COLO829 (cell line): ENCODE measurements at regions not wholly inside any gene's neighbourhood (a gene's known extent, or its start where the extent isn't known, plus 50 kb on each side); places are given as distances from the start of the nearest gene placed in this dataset.

Experiments
- DNase-seq: peaks from one replicate; pipeline ENCODE4 v3.0.0; 2012; ENCODE audit warnings: low spot score

DNA sequence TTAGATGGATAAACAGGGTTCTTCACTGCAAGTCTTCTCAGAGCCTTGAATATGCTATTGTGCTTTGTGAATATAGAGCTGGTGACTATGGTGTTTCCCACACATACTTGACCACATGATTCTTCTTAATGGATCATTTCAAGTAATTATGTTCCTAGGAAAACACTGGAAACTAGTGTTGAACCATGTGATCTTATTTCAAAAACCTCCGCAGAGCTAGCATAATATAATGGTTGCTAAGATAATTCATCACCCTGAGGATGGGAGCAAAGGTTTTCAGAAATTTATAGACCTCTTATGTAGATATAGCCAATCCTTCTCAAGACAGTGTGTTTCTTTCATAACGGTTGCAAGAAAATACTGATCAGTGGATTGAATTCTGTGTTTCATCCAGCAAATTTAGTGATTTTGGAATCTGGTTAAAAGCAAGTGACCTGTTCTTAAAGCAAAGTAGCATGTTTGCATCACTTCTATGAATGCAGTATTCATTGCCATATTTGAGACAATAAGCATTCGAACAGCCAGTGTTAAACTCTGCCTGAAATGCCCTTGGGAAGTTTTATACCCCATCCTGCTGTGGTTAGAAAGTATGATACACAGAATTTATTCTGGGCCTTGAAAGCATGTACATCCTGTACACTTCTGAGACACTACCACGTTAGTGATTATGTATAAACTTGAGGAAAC is 341.0 kb upstream of the E2F7 start:
- DNase-seq, result peak; percentile 64

DNA sequence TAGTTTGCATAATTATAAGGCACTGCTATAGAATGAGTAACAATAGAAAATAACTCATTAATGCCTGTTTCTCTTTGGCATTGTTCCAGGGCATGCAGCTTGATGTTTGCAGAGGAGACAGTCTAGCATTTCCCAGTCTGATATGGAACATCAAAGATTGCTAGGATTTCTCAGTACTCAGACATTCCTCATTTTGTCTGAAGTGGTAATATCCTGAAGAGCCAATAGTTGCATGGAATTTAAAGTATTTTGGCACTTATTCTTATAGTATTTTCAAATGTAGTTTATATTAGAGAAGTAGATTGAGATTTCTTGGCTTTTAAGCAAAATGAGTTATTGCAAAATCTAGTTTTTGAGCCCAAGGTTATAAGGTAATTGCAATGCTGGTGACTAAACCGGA is 337.3 kb upstream of the E2F7 start:
- peak; percentile 15 for DNase-seq

- DNase-seq, result no peak
Measured at GRCh38 chr12:77401770-77402081, 336.4 kb upstream of the E2F7 start.

GRCh38 chr12:77401064-77401769 is 335.8 kb upstream of the E2F7 start:
- no peak for DNase-seq

GRCh38 chr12:77392467-77393088 is 327.2 kb upstream of the E2F7 start:
- no peak for DNase-seq

GRCh38 chr12:77388445-77389265 is 323.3 kb upstream of the E2F7 start:
- DNase-seq, result no peak

GRCh38 chr12:77387671-77388070 is 322.3 kb upstream of the E2F7 start:
- DNase-seq, result no peak

DNA sequence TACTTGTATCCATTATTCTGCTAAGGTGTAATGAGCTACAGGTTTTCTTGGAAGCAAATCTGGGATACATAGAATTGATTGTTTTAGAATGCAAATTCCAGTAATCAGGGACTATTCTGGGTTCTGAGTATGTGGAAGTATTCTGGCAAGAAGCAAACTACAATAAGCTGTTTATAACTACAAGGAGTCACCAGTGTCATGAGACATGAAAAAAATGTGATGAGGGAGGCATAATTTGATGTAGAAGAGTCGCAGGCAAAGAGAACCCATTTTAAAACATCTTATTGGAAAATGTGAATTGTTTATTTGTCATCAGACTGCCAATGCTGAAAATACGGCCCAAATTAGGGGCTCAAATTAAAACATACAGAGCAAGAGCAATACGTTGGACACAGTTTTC is 321.8 kb upstream of the E2F7 start:
- DNase-seq, result peak; percentile 86

DNA sequence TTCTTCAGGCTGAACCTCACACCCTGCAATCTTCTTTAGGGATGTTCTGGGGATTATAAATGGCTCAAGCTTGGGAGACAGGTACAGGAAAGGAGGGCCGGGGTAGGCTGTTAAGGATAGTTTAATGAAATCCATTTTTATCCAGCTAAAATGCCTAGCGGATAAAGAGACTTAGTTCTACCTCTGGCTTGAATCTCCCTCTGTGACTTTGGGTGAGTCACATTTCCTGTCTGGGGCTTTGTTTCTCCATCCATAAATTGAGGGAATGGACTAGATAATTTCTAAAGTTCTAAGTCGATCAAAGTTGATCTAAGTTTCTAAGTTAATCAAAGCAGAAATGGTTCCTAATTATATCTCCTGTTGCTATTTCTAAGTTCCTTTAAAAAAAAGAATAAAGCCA is 319.6 kb upstream of the E2F7 start:
- no peak for DNase-seq

DNA sequence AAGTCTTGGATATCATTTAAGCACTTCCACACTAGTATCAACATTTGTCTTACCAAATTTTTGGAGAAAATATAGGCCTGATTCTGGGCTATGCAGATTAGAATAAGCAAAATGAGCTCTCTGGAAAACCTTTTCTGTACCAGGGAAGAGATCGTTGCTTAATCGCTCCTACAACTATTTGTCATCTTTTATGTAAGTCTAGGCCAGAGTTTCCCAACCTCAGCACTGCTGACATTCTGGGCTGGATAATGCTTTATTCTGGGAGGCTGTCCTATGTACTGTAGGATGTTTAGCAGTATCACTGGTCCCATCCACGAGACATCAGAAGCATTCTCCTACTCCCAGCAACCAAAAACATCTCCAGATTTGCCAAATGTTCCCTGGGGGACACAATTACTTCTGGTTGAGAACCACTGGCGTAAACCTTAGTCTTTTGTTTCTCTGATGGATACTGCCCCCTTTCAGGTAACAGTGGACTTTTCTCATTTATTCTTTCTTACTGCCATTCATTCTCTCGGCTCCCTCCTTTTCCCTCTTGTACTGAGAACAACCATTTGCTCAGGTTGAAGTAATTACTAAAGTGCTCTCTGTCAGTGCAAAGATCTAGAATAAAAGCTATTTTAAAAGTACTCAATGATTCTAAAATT is 316.9 kb upstream of the E2F7 start:
- no peak for DNase-seq

GRCh38 chr12:77377622-77378021 is 312.3 kb upstream of the E2F7 start:
- DNase-seq, result no peak

DNA sequence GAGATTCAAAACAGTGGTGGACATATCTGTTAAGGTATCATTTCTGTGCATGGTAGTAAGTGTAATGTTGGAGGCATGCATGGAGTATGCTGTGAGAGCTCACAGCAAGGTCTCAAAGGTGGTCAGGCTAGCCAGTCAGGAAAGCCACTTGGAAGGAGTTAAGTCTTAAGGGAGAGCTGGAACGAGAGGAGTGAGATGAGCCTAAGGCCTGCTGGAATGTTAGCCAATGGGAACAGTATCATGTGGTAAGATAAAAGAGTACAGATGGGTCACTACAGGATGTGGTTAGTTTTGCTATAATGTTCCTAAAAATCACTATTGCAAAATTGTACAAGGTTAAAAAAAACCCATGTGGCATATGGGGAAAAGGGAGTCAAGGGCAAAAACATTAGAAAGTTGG is 311.7 kb upstream of the E2F7 start:
- no peak for DNase-seq

- no peak for DNase-seq
Measured at GRCh38 chr12:77374673-77375072, 309.3 kb upstream of the E2F7 start.

- no peak for DNase-seq
Measured at GRCh38 chr12:77372494-77372893, 307.1 kb upstream of the E2F7 start.

GRCh38 chr12:77372026-77372425 is 306.7 kb upstream of the E2F7 start:
- no peak for DNase-seq

DNA sequence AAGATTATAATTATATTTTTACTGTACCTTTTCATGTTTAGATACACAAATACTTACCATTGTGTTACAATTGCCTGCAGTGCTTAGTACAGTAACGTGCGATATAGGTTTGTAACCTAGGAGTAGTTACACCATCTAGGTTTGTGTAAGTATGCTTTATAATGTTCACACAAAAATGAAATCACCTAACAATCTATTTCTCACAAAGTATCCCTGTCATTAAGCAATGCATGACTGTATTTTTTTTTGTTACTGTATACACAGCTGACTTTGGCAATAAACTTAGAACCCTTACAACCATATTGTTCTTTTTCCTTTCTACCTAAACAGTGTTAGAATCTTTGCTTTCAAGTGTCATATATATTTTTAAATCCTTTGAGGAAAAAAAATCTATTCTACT is 303.0 kb upstream of the E2F7 start:
- no peak for DNase-seq

- peak; percentile 59 for DNase-seq
Measured at GRCh38 chr12:77366616-77367015, 301.2 kb upstream of the E2F7 start.

DNA sequence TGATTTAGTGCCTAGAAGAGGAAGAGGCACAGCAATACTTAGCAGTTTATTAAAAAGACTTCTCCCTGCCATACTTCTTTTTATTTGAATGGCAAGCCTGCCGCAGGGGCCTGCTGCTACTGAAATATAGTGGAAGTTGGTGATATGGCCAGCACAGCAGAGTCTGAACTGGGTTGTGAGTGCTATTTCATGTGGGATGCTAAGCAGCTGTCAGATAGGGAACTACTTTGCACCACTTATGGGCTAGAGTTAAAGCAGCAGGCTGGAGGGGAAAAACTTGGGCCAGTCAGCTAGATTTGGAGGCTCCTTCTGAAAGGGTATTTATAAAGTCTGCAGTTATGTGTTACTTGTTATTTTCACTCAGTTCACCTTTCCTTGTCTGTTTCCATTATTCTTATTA is 299.0 kb upstream of the E2F7 start:
- no peak for DNase-seq

GRCh38 chr12:77362509-77363210 is 297.3 kb upstream of the E2F7 start:
- no peak for DNase-seq

GRCh38 chr12:77357655-77358054 is 292.3 kb upstream of the E2F7 start:
- no peak for DNase-seq

- DNase-seq, result no peak
Measured at GRCh38 chr12:77354766-77355362, 289.5 kb upstream of the E2F7 start.
